Activated CD4-positive, alpha-beta T cell treated with anti-CD3 and anti-CD28 coated beads for 48 hours (primary cell): ENCODE measurements at regions not wholly inside any gene's neighbourhood (a gene's known extent, or its start where the extent isn't known, plus 50 kb on each side); places are given as distances from the start of the nearest gene placed in this dataset.

Experiments
- DNase-seq: peaks from one replicate; pipeline ENCODE4 v3.0.0-alpha.2; 2020

GRCh38 chr16:49121636-49122035 is 160.0 kb downstream of the CBLN1 start:
- DNase-seq = no peak

GRCh38 chr16:49120631-49121030 is 161.0 kb downstream of the CBLN1 start:
- no peak for DNase-seq

GRCh38 chr16:49116873-49117272 is 164.8 kb downstream of the CBLN1 start:
- no peak for DNase-seq

- no peak for DNase-seq
These were observed 165.7 kb downstream of the CBLN1 start for GRCh38 chr16:49115956-49116355.

- no peak for DNase-seq
These were observed 168.9 kb downstream of the CBLN1 start for GRCh38 chr16:49112754-49113153.

GRCh38 chr16:49111351-49111750 is 170.3 kb downstream of the CBLN1 start:
- DNase-seq = no peak

- no peak for DNase-seq
These were observed 173.0 kb downstream of the CBLN1 start for GRCh38 chr16:49108611-49109010.

GRCh38 chr16:49103298-49103697 is 178.3 kb downstream of the CBLN1 start:
- no peak for DNase-seq

- no peak for DNase-seq
These were observed 179.6 kb downstream of the CBLN1 start for GRCh38 chr16:49101997-49102396.

GRCh38 chr16:49100366-49100765 is 181.3 kb downstream of the CBLN1 start:
- DNase-seq = no peak

- DNase-seq = no peak
These were observed 183.7 kb downstream of the CBLN1 start for GRCh38 chr16:49097964-49098363.

GRCh38 chr16:49096176-49096945 is 185.3 kb downstream of the CBLN1 start:
- no peak for DNase-seq

GRCh38 chr16:49095539-49095938 is 186.1 kb downstream of the CBLN1 start:
- DNase-seq = no peak

GRCh38 chr16:49094471-49094870 is 187.2 kb downstream of the CBLN1 start:
- no peak for DNase-seq

- DNase-seq = no peak
These were observed 187.7 kb downstream of the CBLN1 start for GRCh38 chr16:49093939-49094338.

- DNase-seq = no peak
These were observed 188.9 kb downstream of the CBLN1 start for GRCh38 chr16:49092704-49093103.

- no peak for DNase-seq
These were observed 192.1 kb downstream of the CBLN1 start for GRCh38 chr16:49089533-49089932.

- DNase-seq = no peak
These were observed 192.6 kb downstream of the CBLN1 start for GRCh38 chr16:49089039-49089438.

- no peak for DNase-seq
These were observed 196.0 kb downstream of the CBLN1 start for GRCh38 chr16:49085686-49086085.

- DNase-seq = no peak
These were observed 196.8 kb downstream of the CBLN1 start for GRCh38 chr16:49084628-49085390.

GRCh38 chr16:49081554-49081953 is 200.1 kb downstream of the CBLN1 start:
- no peak for DNase-seq

GRCh38 chr16:49081086-49081485 is 200.6 kb downstream of the CBLN1 start:
- DNase-seq = no peak

- no peak for DNase-seq
These were observed 203.1 kb downstream of the CBLN1 start for GRCh38 chr16:49078571-49078970.

- no peak for DNase-seq
These were observed 203.5 kb downstream of the CBLN1 start for GRCh38 chr16:49078104-49078503.
